GM18858 (cell line): ENCODE measurements at regions not wholly inside any gene's neighbourhood (a gene's known extent, or its start where the extent isn't known, plus 50 kb on each side); places are given as distances from the start of the nearest gene placed in this dataset.
"Not testable (repeated sequence)": the region's sequence is repeated elsewhere in the genome, so short reads cannot be mapped to it uniquely, and the experiment has no call there.

Experiments used
- ATAC-seq: cut with Tn5 transposase; IDR thresholded peaks from one replicate; pipeline ENCODE4 v1.9.1; 2021; ENCODE audit not compliant: unreplicated experiment

- no peak for ATAC-seq
Measured at GRCh38 chr9:79395228-79395627, 176.5 kb upstream of the TLE4 start.

- ATAC-seq = no peak
Measured at GRCh38 chr9:79395755-79396154, 176.0 kb upstream of the TLE4 start.

- ATAC-seq = no peak
Measured at GRCh38 chr9:79396168-79396567, 175.6 kb upstream of the TLE4 start.

- no peak for ATAC-seq
Measured at GRCh38 chr9:79403495-79403894, 168.3 kb upstream of the TLE4 start.

- ATAC-seq = no peak
Measured at GRCh38 chr9:79408200-79408599, 163.6 kb upstream of the TLE4 start.

- peak; percentile 55 for ATAC-seq
Measured at GRCh38 chr9:79408617-79409016, 163.1 kb upstream of the TLE4 start.

- ATAC-seq = no peak
Measured at GRCh38 chr9:79409182-79409823, 162.5 kb upstream of the TLE4 start.

- ATAC-seq = no peak
Measured at GRCh38 chr9:79425840-79426239, 145.9 kb upstream of the TLE4 start.

GRCh38 chr9:79428422-79428821, 143.3 kb upstream of the TLE4 start:
- no peak for ATAC-seq

GRCh38 chr9:79430619-79431018, 141.1 kb upstream of the TLE4 start:
- ATAC-seq = no peak

GRCh38 chr9:79431019-79431679, 140.6 kb upstream of the TLE4 start:
- no peak for ATAC-seq

- no peak for ATAC-seq
Measured at GRCh38 chr9:79432485-79432884, 139.3 kb upstream of the TLE4 start.

GRCh38 chr9:79433703-79434102, 138.1 kb upstream of the TLE4 start:
- ATAC-seq = no peak

- ATAC-seq = not testable (repeated sequence)
Measured at GRCh38 chr9:79439221-79439620, 132.5 kb upstream of the TLE4 start.

GRCh38 chr9:79446523-79447307, 125.0 kb upstream of the TLE4 start:
- ATAC-seq = no peak

- ATAC-seq = no peak
Measured at GRCh38 chr9:79447308-79447605, 124.5 kb upstream of the TLE4 start.

- ATAC-seq = no peak
Measured at GRCh38 chr9:79447762-79448161, 124.0 kb upstream of the TLE4 start.

GRCh38 chr9:79452265-79452664, 119.5 kb upstream of the TLE4 start:
- ATAC-seq = no peak

GRCh38 chr9:79461712-79462111, 110.1 kb upstream of the TLE4 start:
- no peak for ATAC-seq

- ATAC-seq = no peak
Measured at GRCh38 chr9:79465156-79465555, 106.6 kb upstream of the TLE4 start.

GRCh38 chr9:79469164-79469563, 102.6 kb upstream of the TLE4 start:
- ATAC-seq = no peak

GRCh38 chr9:79470954-79471353, 100.8 kb upstream of the TLE4 start:
- no peak for ATAC-seq
